Neural progenitor cell (in vitro differentiated cells): ENCODE measurements at regions not wholly inside any gene's neighbourhood (a gene's known extent, or its start where the extent isn't known, plus 50 kb on each side); places are given as distances from the start of the nearest gene placed in this dataset.

Source experiments
- CTCF ChIP-seq: fragments of 200-600 bp; sonication (generic); IDR thresholded peaks from 2 replicates; pipeline ENCODE4 v1.5.1; 2017; ENCODE audit warnings: antibody characterized with exemption, mild to moderate bottlenecking
- EZH2phosphoT487 ChIP-seq: fragments of 200-600 bp; sonication (generic); IDR thresholded peaks from 2 replicates; pipeline ENCODE4 v1.6.1; 2017; ENCODE audit warnings: antibody characterized with exemption

- TF ChIP-seq CTCF (no peak), EZH2phosphoT487 (no peak)
Observed at GRCh38 chr18:6624271-6624660, 105.2 kb upstream of the ARHGAP28 start.
